CD4-positive, alpha-beta T cell treated with Interleukin-17A for 4 hours (primary cell): ENCODE measurements at regions not wholly inside any gene's neighbourhood (a gene's known extent, or its start where the extent isn't known, plus 50 kb on each side); places are given as distances from the start of the nearest gene placed in this dataset.
"Not testable (repeated sequence)": the region's sequence is repeated elsewhere in the genome, so short reads cannot be mapped to it uniquely, and the experiment has no call there.

ENCODE experiments used
- DNase-seq: peaks from one replicate; pipeline ENCODE4 v3.0.0-alpha.2; 2020; ENCODE audit warnings: mixed read lengths

DNA sequence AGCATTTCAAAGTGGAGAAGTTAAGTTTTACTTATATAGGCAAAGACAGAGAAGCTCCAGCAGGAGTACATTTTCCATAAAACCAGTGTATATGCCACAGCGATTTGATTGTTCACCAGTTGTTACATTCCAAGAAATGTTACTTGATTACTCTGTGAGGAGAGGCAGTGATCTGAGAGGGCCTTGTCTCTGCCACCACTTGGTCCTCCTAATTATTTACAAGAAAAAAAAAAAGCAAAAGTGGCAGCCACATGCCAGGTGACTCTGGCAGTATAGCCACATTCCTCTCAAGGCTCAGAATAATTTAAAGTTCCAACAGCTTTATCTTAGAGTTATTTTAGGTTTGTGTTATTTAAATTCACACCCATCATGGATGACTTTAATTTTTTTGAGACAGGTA is 1077.8 kb downstream of the ZPLD1 start:
- DNase-seq, result no peak

- DNase-seq, result no peak
Observed at GRCh38 chr3:103513003-103513402, 1078.2 kb downstream of the ZPLD1 start.

DNA sequence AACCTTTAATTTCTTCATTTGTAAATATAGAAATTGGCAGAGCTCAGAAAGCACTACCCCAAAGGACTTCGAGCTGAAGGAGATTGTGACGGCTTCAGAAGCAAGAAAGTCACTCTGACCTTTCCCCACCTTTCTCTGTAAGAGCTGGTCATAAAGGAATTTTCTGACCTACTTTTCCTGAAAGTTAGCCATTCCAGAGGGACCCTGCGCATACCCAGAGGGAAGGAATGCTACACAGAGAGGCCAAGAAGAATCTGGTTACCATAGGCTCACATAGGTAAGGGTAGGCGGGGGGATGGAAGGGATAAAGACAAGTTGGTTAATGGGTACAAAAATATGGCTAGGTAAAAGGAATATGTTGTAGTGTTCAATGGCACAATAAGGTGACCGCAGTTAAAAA is 1080.3 kb downstream of the ZPLD1 start:
- no peak for DNase-seq

GRCh38 chr3:103516950-103517349 is 1082.1 kb downstream of the ZPLD1 start:
- no peak for DNase-seq

- not testable (repeated sequence) for DNase-seq
Observed at GRCh38 chr3:103531327-103531726, 1096.5 kb downstream of the ZPLD1 start.

DNA sequence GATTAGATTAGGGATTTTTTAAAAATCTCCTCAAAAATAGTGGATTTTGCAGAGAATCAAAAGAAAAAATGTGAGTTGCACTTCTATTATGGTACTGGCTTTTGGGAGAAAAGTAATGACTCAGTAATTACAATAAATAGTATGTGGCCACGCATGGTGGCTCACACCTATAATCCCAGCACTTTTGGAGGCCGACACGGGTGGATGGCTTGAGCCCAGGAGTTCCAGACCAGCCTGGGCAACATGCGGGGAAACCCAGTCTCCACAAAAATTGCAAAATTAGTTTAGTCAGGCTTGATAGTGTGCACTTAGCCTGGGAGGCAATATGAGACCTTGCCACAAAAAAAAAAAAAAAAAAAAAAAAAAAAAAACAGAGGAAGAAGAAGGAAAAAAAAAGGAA is 1098.2 kb downstream of the ZPLD1 start:
- no peak for DNase-seq

- no peak for DNase-seq
Observed at GRCh38 chr3:103554451-103554850, 1119.6 kb downstream of the ZPLD1 start.

GRCh38 chr3:103564116-103564515 is 1129.3 kb downstream of the ZPLD1 start:
- DNase-seq, result not testable (repeated sequence)

GRCh38 chr3:103585809-103586208 is 1151.0 kb downstream of the ZPLD1 start:
- DNase-seq, result no peak

DNA sequence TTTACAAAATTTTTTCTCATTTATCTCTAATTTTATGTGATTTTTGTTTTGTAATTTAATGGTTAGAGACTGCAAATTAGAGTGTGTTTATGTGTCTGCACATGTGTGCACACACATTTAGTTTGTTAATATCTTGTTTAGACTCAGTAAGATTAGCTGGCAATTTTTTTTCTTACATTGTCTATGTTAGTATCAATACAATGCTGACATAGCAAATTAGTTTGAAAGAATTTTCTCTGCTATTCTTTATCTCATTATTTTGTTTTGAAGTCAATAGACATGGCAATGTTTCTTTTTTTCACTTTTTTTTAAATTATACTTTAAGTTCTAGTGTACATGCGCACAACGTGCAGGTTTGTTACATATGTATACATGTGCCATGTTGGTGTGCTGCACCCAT is 1155.0 kb downstream of the ZPLD1 start:
- no peak for DNase-seq

DNA sequence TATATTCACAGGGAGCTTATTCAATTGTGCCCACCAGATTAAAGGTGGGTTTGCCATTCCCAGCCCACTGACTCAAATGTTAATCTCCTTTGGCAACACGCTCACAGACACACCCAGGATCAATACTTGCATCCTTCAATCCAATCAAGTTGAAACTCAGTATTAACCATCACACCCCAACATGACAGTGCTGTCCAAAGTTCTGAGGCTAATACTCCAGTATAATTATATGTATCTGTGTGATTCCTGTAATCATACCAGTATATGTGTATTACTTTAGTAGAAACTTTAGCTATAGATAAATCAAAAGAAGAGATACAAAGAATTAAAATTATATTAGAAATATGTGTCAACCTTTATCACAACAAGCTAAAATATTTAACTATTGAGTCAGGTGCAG is 1166.0 kb downstream of the ZPLD1 start:
- DNase-seq, result no peak

- no peak for DNase-seq
Observed at GRCh38 chr3:103601666-103602065, 1166.9 kb downstream of the ZPLD1 start.

- DNase-seq, result no peak
Observed at GRCh38 chr3:103609472-103609871, 1174.7 kb downstream of the ZPLD1 start.

DNA sequence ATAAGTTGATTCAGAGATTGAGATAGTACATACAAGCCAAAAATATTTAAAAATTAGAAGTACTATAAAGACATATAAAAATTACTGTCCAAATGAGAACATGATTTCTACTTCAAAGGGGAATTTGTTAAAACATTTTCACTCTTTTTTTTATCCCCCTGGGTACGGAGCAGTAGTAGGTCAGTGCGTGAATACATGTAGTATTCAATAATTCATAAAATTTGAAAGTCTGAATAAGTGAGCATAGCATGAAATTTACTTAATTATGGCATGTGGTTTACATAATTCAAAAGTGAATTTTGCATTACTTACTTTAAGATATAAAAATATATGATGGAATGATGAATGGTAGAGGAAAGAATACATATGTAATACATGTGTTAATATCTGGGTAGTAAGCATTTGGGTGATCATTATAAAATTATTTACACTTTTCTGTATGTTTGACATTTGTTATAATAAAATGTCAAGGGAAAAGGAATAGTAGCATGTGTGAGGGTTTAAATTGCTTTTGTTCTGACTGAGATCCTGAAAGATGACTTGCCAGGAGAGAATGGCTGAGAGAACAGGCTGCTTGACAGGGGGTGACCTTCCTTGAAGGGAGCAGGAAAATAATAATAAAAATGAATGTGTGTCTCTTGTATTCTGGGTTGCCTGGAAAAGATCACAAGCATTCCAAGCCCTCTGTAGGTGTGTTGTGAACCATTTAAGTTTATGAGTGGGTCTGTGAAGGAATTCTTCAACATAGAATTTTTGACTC is 1178.8 kb downstream of the ZPLD1 start:
- no peak for DNase-seq

GRCh38 chr3:103614719-103615118 is 1179.9 kb downstream of the ZPLD1 start:
- DNase-seq, result no peak

DNA sequence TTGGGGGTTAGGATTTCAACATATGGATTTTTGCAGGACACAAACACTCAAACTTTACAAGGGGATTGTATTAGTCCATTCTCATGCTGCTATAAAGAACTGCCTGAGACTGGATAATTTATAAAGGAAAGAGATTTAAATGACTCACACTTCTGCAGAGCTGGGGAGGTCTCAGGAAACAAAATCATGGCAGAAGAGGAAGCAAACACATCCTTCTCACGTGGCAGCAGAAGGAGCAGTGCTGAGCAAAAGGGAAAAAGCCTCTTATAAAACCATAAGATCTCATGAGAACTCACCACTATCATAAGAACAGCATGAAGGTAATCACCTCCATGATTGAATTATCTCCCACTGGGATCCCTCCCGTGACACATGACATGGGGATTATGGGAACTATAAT is 1183.1 kb downstream of the ZPLD1 start:
- DNase-seq, result no peak

DNA sequence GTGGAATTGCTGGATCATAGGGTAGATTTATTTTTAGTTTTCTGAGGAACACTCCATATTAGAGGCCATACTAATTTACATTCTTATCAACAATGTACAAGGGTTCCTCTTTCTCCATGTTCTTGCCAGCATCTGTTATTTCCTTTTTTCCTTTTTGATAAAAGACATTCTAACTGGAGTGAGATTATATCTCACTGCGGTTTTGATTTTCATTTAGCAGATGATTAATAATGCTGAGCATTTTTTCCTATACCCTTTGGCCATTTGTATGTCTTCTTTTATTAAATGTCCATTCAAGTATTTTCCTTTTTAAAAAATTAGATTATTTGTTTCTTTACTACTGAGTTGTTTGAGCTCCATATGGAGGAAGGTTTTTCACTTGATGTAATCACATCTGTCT is 1189.5 kb downstream of the ZPLD1 start:
- no peak for DNase-seq

GRCh38 chr3:103629391-103629790 is 1194.6 kb downstream of the ZPLD1 start:
- no peak for DNase-seq

DNA sequence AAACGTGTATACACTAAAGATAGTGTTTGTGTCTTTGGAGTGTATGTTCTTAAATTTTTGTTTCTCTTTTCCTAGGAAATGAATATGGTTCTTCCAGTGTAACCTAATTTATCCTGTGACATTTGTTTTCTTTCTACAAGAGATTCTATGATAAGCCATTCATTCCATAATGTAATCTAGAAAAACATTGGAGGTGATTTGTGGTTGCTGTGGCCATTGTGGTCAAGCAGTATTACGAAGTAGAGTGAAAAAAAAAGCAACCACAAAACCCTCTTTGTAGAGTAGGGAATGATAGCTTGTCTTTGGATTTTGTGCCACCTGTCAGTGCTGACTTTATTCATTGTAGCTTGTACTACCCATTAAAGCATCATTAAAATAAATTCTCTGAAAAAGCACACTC is 1209.6 kb downstream of the ZPLD1 start:
- DNase-seq, result no peak

GRCh38 chr3:103653996-103654395 is 1219.2 kb downstream of the ZPLD1 start:
- no peak for DNase-seq

DNA sequence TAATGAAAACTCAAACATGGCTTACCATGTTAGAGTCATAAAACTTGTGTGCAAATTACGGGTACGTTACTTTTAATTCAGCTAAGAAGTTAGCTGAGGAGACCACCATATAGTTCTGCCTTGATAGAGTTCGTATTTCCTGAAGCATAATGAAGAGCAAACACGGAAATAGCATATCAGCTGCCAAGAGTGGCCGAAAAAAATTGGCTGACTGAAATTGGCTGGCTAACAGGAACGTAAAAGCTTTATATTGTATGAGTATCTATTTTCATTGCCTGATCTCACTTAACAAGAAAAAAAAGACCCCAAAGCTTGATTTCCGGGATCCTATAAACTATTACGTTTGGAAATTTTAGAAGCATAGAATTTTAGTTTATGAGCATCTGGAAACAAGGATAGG is 1222.9 kb downstream of the ZPLD1 start:
- no peak for DNase-seq

DNA sequence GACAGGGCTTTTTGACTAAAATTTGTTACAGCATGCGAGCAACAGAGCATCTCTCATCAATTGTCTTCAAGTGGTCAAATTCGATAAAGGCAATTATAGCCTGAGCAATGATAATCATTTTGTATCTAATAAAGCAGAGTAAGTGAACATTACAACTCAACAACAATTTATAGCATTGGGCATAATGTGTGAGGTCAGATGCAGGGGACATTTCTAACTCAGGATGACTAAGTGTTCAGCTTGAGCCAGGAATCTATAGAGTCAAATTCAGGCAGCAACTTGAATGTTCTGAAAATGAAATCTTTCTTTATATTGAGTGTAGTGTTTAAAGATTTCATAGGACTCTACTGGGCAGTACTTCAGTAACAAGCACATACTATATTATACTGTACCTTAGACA is 1226.0 kb downstream of the ZPLD1 start:
- DNase-seq, result no peak

GRCh38 chr3:103662591-103662990 is 1227.8 kb downstream of the ZPLD1 start:
- DNase-seq, result no peak

DNA sequence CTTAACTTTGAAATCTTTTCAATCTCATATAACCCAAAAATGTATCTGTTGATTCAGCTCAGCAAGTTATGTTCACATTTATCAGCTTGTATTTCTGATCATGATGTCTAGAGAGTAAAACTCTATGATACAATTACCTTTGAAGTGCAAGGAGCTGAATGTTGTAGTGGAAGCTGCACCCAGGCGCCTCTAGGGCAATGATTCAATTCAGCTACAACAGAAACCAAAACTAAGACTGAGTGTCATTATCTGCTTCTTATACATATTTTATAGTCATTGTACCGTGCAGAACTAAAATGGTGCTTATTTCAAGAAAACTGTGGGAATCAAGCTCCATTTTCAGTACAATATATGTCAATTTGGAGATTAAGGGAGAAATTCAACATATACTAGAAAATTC is 1237.5 kb downstream of the ZPLD1 start:
- DNase-seq, result no peak

GRCh38 chr3:103684904-103685303 is 1250.1 kb downstream of the ZPLD1 start:
- no peak for DNase-seq
